Forelimb muscle (tissue), 1 donor: ENCODE measurements at regions not wholly inside any gene's neighbourhood (a gene's known extent, or its start where the extent isn't known, plus 50 kb on each side); places are given as distances from the start of the nearest gene placed in this dataset.
"Not testable (repeated sequence)": the region's sequence is repeated elsewhere in the genome, so short reads cannot be mapped to it uniquely, and the experiment has no call there.

ENCODE experiments used
- DNase-seq: peaks from one replicate; pipeline ENCODE4 v3.0.0-alpha.2; 2013; ENCODE audit warnings: low read depth

- no peak for DNase-seq
Measured at GRCh38 chr7:124152859-124153692, 120.2 kb upstream of the TMEM229A start.

- DNase-seq, result no peak
Measured at GRCh38 chr7:124137664-124138063, 104.8 kb upstream of the TMEM229A start.

GRCh38 chr7:124124201-124124600 is 91.3 kb upstream of the TMEM229A start:
- no peak for DNase-seq

- DNase-seq, result no peak
Measured at GRCh38 chr7:124120911-124121310, 88.0 kb upstream of the TMEM229A start.

- no peak for DNase-seq
Measured at GRCh38 chr7:124113045-124113444, 80.2 kb upstream of the TMEM229A start.

- DNase-seq, result no peak
Measured at GRCh38 chr7:124106575-124106974, 73.7 kb upstream of the TMEM229A start.

- DNase-seq, result no peak
Measured at GRCh38 chr7:124101173-124101768, 68.4 kb upstream of the TMEM229A start.

- DNase-seq, result no peak
Measured at GRCh38 chr7:124100190-124100589, 67.3 kb upstream of the TMEM229A start.

- DNase-seq, result not testable (repeated sequence)
Measured at GRCh38 chr7:124099585-124099984, 66.7 kb upstream of the TMEM229A start.

GRCh38 chr7:124089621-124090020 is 56.8 kb upstream of the TMEM229A start:
- no peak for DNase-seq

- DNase-seq, result no peak
Measured at GRCh38 chr7:124088590-124088989, 55.7 kb upstream of the TMEM229A start.

GRCh38 chr7:124086843-124087242 is 54.0 kb upstream of the TMEM229A start:
- DNase-seq, result no peak

- DNase-seq, result peak; percentile 16
Measured at GRCh38 chr7:124085179-124085578, 52.3 kb upstream of the TMEM229A start.

- DNase-seq, result no peak
Measured at GRCh38 chr7:124084024-124084423, 51.2 kb upstream of the TMEM229A start.
